Right cardiac atrium (tissue), 5 donors: ENCODE measurements at regions not wholly inside any gene's neighbourhood (a gene's known extent, or its start where the extent isn't known, plus 50 kb on each side); places are given as distances from the start of the nearest gene placed in this dataset.
"Not testable (repeated sequence)": the region's sequence is repeated elsewhere in the genome, so short reads cannot be mapped to it uniquely, and the experiment has no call there.

Experiments
- ATAC-seq, 2 donors: fragments of 200-7000 bp; cut with Tn5 transposase; one replicate each; pipeline versions ENCODE4 v1.8.0 to v1.9.1; 2020; ENCODE audit warnings: moderate library complexity in 2 of 2, mild to moderate bottlenecking in 1 of 2
- DNase-seq, 3 donors: peaks; one replicate each; pipeline ENCODE4 v3.0.0-alpha.2; 2020
- H3K27ac ChIP-seq: one replicate; pipeline ENCODE4 v1.5.1; 2013; ENCODE audit warnings: mild to moderate bottlenecking, low read length, control low read depth, moderate library complexity
- H3K27me3 ChIP-seq: one replicate; pipeline ENCODE4 v1.6.1; 2013; ENCODE audit not compliant: control insufficient read depth, insufficient read depth
- H3K4me1 ChIP-seq: one replicate; pipeline ENCODE4 v1.6.1; 2013; ENCODE audit warnings: low read length; ENCODE audit not compliant: control insufficient read depth, insufficient read depth
- H3K4me3 ChIP-seq: one replicate; pipeline ENCODE4 v1.5.1; 2013; ENCODE audit warnings: low read length, control low read depth
- H3K9me3 ChIP-seq: one replicate; pipeline ENCODE4 v1.6.1; 2013; ENCODE audit warnings: low read length; ENCODE audit not compliant: control insufficient read depth
- WGBS: extraction: QIAGEN DNeasy Blood & Tissue Kit; methylation state at CpG from one replicate; pipeline ENCODE4 v1.1.7; 2013; 5-methylcytosine and 5-hydroxymethylcytosine counted together
- intact Hi-C, 4 donors: fragments of 100-400 bp; cut with DNase I; formaldehyde crosslinking; loops; one replicate each; pipeline versions ENCODE4 v1.11.0 to v1.14.0; 2022 to 2023
- donor health status: healthy with polysubstance abuse.
- donor health status: DM: no; HTN: yes; CAD: no.
- donor health status: DM: no; HTN: no; CAD: no.
- donor health status: DM: no; HTN: yes; CAD: no; lungs with severe emphysema.
- donor health status: DM: yes; HTN: yes; CAD: no.

DNA sequence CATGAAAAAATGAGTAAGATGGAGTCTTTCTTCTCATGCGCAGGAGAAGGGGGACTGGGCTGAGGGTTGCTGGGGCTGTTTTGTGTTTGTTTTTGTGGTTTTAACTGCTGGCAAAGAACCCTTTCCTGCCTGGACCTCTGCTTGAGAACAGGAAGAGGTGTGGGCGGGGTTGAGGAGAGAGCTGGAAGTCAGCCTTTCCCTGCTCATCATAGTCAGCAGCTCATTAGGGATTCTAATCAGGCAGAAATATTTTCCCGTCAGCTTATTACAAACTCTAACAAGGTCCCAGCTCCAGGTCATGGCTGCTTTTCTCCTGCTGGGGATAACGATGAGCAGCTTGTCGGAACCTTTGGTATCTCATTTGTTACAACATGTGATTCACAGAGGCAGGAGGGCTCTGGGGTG, 185.0 kb upstream of the NRXN3 start:
- intact Hi-C loops, result no loop called here
- H3K27me3 ChIP-seq, result no peaks in the 10 kb centered on the region
- H3K9me3 ChIP-seq, result no peaks in the 10 kb centered on the region
- DNase-seq (no peak), ATAC-seq (no peak)
- no peak overlapping the region for H3K27ac ChIP-seq
- H3K4me3 ChIP-seq, result no peak overlapping the region
- WGBS, result 27% methylated on average over 5 of the region's 5 CpGs
- H3K4me1 ChIP-seq, result peaks cover 4% of the 10 kb centered on the region

DNA sequence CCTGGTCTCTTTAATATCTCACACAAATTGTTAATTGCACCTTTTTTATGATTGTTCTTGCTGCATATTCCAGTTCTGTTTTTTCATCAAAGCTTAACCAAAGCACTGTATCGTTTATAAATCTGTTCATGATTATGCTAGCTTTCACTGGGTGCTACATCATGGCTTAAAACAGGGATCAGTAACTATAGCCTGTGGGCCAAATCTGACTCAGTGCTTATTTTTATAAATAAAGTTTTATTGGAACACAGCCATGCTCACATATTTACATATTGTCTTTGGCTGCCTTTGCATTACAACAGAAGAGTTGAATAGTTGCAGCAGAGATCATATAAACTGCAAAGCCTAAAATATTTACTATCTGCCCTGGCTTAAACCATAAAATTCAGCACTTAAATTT, 183.4 kb upstream of the NRXN3 start:
- no peak for DNase-seq
- WGBS, result 89% methylated on average over 1 of the region's 1 CpG
- no peak for ATAC-seq

DNA sequence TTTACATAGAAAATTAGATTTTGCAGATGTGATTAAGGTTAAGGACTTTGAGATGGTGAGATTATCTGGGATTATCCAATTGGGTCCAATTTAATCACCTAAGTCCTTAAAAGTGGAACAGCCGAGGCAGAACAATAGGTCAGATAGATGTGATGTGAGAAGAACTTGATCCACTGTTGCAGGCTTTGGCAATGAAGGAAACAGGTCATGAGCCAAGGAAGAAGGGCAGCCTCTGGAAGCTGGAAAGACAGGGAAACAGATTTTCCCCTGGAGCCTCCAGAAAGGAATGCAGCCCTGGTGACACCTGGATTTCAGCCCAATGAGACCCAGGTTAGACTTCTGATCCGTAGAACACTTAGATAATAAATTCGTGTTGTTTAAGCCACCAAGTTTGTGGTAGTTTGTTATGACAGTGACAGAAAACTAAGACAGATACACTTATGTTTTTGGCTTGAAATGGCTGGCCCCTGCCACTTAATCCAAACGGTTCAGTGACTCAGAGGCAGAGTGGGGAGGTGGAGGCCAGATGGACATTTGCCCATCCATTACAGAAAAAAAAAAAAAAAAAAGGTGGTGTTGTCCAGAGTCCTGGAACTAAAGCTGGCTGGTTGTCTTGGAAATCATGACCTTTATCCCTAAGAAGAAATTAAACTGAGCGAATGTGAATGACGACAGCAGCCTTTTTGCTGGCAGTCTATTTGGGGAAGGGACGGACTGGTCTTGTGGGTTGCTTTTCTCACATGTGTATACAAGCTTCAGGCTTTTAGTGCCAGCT, 181.9 kb upstream of the NRXN3 start:
- peak in 2 of 3 donors; percentile 20 to 47 for DNase-seq
- Histone ChIP-seq H3K4me3 (no peak overlapping the region), H3K27me3 (no peaks in the 10 kb centered on the region), H3K27ac (peak overlapping the region; percentile 43), H3K9me3 (no peaks in the 10 kb centered on the region), H3K4me1 (peaks cover 4% of the 10 kb centered on the region)
- WGBS, result 54% methylated on average over 7 of the region's 7 CpGs
- intact Hi-C loops, result no loop called here
- peak; percentile 73 to 74 for ATAC-seq

More for the DNA sequence above, 183.4 kb upstream of the NRXN3 start:
- intact Hi-C loops, result no loop called here
- Histone ChIP-seq H3K27me3 (no peaks in the 10 kb centered on the region), H3K9me3 (no peaks in the 10 kb centered on the region), H3K27ac (no peak overlapping the region), H3K4me3 (no peak overlapping the region), H3K4me1 (peaks cover 4% of the 10 kb centered on the region)

DNA sequence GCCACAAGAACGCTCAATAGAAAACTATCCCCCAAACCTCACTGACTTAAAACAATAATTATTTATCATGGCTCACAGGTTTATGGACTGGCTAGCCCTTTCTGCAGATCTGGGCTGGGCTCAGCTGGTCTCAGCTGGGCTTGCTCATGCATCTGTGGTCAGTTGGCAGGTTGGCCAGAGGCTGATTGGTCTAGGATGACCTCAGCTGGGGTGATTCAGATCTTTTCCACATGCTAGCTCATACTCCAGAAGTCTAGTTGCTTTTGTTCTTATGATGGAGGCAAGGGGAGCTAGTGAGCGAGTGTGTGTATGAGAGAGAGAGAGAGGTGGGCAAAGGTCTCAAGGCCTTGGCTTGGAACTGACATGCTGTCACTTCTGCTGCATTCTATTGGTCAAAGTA, 181.2 kb upstream of the NRXN3 start:
- H3K4me1 ChIP-seq, result peaks cover 4% of the 10 kb centered on the region
- peak overlapping the region; percentile 5 for H3K27ac ChIP-seq
- peak; percentile 62 to 73 (median 72) for DNase-seq
- H3K27me3 ChIP-seq, result no peaks in the 10 kb centered on the region
- intact Hi-C loops, result no loop called here
- H3K9me3 ChIP-seq, result no peaks in the 10 kb centered on the region
- 67% methylated on average over 2 of the region's 2 CpGs for WGBS
- ATAC-seq, result peak; percentile 81 to 92
- no peak overlapping the region for H3K4me3 ChIP-seq

DNA sequence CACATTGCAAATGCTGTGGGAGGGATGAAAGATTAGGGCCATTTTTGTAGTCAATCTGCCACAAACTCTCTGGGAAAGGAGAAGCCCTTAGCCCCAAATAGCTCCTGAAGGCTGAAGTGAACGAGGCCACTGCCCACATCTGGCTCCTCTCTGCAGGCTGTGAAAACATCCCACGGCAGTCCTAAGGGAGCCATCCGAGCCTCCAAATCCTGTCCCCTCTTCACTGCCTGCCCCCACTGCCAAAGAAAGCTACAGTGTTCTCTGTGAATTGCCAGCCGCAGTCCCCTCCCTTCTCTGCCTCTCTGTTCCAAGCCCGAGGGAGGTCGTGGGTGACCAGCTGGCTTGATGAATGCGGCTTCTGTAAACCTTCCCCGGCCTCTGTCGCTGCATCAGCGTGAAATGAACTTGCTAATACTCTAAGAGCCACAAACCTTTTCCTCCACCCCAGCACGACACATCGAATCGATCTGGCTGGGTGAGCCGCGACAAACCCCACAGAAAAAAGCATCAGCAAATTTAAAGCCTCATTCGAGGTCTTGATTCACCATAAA, 180.7 kb upstream of the NRXN3 start:
- ATAC-seq (peak; percentile 78 to 82), DNase-seq (peak; percentile 44 to 74 (median 73))
- no peaks in the 10 kb centered on the region for H3K27me3 ChIP-seq
- H3K4me1 ChIP-seq, result peaks cover 4% of the 10 kb centered on the region
- WGBS, result 49% methylated on average over 16 of the region's 16 CpGs
- intact Hi-C loops, result no loop called here
- peak overlapping the region; percentile 5 for H3K27ac ChIP-seq
- H3K9me3 ChIP-seq, result no peaks in the 10 kb centered on the region
- H3K4me3 ChIP-seq, result no peak overlapping the region

DNA sequence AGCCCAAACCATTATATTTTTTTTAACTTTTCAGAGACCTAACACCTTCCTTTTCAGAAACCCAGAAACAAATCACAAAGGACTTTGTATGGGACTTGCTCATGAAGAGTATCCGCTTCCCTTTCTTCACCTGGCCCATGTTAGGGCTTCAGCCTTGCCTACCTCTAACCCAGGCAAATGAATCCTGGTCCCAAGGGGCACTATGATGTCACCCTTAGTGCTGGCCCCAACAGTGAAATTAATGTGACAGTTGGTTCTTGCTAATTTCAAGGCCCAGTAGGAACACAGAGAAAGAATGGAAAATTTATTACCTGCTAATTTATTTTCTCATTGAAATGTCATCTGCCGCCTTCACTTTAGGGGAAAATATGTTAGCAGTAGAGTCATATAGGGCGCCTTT, 179.8 kb upstream of the NRXN3 start:
- ATAC-seq (no peak), DNase-seq (no peak)
- Histone ChIP-seq H3K27me3 (no peaks in the 10 kb centered on the region), H3K9me3 (no peaks in the 10 kb centered on the region), H3K4me3 (no peak overlapping the region), H3K27ac (no peak overlapping the region), H3K4me1 (no peaks in the 10 kb centered on the region)
- 90% methylated on average over 3 of the region's 3 CpGs for WGBS
- intact Hi-C loops, result no loop called here

DNA sequence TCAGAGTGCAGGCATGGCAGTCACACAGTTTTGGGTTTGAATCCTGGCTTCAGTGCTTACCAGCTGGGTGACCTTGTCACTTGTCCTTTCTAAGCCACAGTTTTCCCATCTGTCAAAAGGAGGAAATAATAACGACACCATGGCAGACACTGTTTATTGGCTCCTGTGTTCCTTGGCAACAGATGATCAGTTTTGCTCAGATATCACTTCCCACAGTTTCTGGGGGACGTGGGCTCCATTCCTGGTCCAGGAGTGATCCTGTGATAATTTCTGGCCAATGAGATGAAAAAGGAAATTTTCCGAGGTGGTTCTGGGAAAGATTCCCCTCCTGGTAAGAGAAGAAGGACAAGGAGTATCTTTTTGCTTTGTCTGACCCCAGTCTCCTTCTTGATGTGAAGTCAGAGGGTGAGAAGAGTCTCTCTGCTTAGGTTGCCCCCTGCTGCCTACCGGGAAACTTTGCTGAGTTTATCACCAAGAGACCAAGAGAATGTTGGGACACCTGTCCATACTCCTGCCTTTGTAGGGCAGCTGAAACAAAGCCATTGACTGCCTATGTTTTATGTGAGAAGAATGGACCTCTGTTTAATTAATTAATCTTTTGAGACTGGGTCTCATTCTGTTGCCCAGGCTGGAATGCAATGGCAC, 178.9 kb upstream of the NRXN3 start:
- no peaks in the 10 kb centered on the region for H3K27me3 ChIP-seq
- 43% methylated on average over 4 of the region's 4 CpGs for WGBS
- no peak overlapping the region for H3K4me3 ChIP-seq
- H3K27ac ChIP-seq, result no peak overlapping the region
- intact Hi-C loops, result no loop called here
- H3K4me1 ChIP-seq, result no peaks in the 10 kb centered on the region
- DNase-seq, result no peak
- no peak for ATAC-seq
- no peaks in the 10 kb centered on the region for H3K9me3 ChIP-seq

DNA sequence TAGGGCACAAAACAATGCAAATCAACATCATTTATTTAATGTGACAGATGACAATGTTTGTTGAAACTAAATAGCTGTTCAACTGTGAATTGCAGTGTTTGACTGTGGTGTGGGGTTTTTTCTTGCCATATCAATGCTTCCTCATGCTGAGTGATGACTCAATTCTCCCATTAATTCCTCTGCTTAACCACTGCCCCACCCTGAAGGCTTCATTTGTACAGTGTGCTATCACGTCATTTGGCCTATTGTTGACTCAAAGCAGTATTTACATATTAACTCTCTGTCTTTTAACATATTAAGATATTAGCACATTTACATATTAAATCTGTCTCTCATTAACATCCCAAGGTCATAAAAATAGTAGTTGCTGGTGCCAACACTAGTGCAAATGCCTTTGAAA, 164.8 kb upstream of the NRXN3 start:
- DNase-seq, result no peak
- H3K4me3 ChIP-seq, result no peak overlapping the region
- no peaks in the 10 kb centered on the region for H3K9me3 ChIP-seq
- intact Hi-C loops, result no loop called here
- ATAC-seq, result no peak
- H3K4me1 ChIP-seq, result no peaks in the 10 kb centered on the region
- H3K27ac ChIP-seq, result no peak overlapping the region
- H3K27me3 ChIP-seq, result no peaks in the 10 kb centered on the region
- 44% methylated on average over 1 of the region's 1 CpG for WGBS

DNA sequence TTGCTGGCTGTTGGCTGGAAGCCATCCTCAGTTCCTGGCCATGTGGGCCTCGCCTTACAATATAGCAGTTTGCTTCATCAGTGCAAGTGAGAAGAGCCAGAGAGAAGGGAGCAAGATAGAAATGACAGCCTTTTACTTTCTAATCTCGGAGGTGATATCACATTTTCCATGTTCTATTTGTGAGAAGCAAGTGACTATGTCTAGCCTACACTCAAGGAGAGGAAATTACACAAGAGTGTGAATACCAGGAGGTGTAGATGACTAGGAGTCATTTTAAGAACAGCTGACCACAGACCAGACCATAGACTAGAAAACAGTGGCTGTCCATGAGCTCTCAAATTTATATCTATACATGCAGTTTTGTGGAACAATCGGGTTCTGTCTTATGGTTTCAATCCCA, 163.0 kb upstream of the NRXN3 start:
- no peak for DNase-seq
- H3K4me1 ChIP-seq, result no peaks in the 10 kb centered on the region
- H3K4me3 ChIP-seq, result no peak overlapping the region
- intact Hi-C loops, result no loop called here
- no peaks in the 10 kb centered on the region for H3K27me3 ChIP-seq
- ATAC-seq, result no peak
- H3K27ac ChIP-seq, result no peak overlapping the region
- 53% methylated on average over 3 of the region's 3 CpGs for WGBS
- H3K9me3 ChIP-seq, result no peaks in the 10 kb centered on the region

DNA sequence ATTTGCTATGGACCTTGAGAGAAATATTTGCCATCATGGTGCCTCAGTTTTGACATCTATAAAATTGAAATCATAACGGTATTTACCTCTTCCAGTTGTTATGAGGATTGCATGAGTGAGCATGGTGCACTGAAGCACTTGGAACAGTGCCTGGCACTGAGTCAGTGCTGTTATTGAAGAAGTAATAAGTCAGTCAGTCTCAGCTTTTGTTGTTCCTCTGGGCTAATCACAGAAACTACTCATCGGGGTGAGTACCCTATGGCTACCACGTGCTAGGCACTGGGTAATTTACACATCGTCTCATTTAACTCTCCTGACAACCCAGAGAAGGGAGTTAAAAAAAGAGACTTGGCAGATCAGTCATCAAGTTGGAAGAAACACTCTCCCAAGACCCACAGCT, 159.5 kb upstream of the NRXN3 start:
- no peak overlapping the region for H3K4me3 ChIP-seq
- ATAC-seq (no peak), DNase-seq (peak in 1 of 3 donors; percentile 53)
- no peaks in the 10 kb centered on the region for H3K9me3 ChIP-seq
- H3K4me1 ChIP-seq, result no peaks in the 10 kb centered on the region
- 60% methylated on average over 4 of the region's 4 CpGs for WGBS
- no peak overlapping the region for H3K27ac ChIP-seq
- intact Hi-C loops, result no loop called here
- H3K27me3 ChIP-seq, result no peaks in the 10 kb centered on the region

DNA sequence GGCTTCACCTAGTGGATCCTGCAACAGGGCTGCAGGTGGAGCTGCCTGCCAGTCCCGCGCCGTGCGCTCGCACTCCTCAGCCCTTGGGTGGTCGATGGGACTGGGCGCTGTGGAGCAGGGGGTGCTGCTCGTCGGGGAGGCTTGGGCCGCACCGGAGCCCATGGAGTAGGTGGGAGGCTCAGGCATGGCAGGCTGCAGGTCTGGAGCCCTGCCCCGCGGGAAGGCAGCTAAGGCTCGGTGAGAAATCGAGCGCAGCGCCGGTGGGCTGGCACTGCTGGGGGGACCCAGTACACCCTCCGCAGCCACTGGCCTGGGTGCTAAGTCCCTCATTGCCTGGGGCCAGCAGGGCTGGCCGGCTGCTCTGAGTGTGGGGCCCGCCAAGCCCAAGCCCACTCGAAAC, 156.3 kb upstream of the NRXN3 start:
- H3K9me3 ChIP-seq, H3K27ac ChIP-seq, intact Hi-C loops, H3K27me3 ChIP-seq, H3K4me3 ChIP-seq, ATAC-seq, DNase-seq, H3K4me1 ChIP-seq: not testable (repeated sequence)
- 97% methylated on average over 22 of the region's 22 CpGs for WGBS
